CD4-positive, alpha-beta T cell (primary cell): ENCODE measurements at regions not wholly inside any gene's neighbourhood (a gene's known extent, or its start where the extent isn't known, plus 50 kb on each side); places are given as distances from the start of the nearest gene placed in this dataset.

Source experiments
- ATAC-seq: fragments of 200-7000 bp; cut with Tn5 transposase; one replicate; pipeline ENCODE4 v1.10.0; 2022; ENCODE audit warnings: mild to moderate bottlenecking; ENCODE audit not compliant: poor library complexity
- CTCF ChIA-PET: fragments of 350-600 bp; sonication (Branson Sonifier 250); formaldehyde crosslinking; loops from one replicate; lab custom pipeline; 2021; ENCODE audit warnings: antibody characterized with exemption, inconsistent platforms; lab: Charles Lee
- POLR2A ChIA-PET: fragments of 350-600 bp; sonication (Branson Sonifier 250); formaldehyde crosslinking; loops from one replicate; lab custom pipeline; 2021; ENCODE audit warnings: antibody characterized with exemption, inconsistent platforms; lab: Charles Lee
- DNase-seq, 14 experiments: peaks; one replicate each; pipeline ENCODE4 v3.0.0-alpha.2; 2013 to 2020; ENCODE audit warnings: mixed read lengths in 2 of 14
- H3K27ac ChIP-seq, 2 donors: one replicate each; pipeline versions ENCODE4 v1.5.1 to v1.7.0; 2013; ENCODE audit warnings: low read length in 2 of 2, low read depth in 1 of 2, mild to moderate bottlenecking in 1 of 2
- H3K27me3 ChIP-seq, 2 experiments: 1 replicate in 1 of 2; 2 replicates in 1 of 2; pipeline versions ENCODE4 v1.6.1 to v1.7.0; 2013; ENCODE audit warnings: low read length in 2 of 2, control low read depth in 1 of 2, mild to moderate bottlenecking in 1 of 2, moderate library complexity in 1 of 2; ENCODE audit not compliant: insufficient read depth in 2 of 2, control insufficient read depth in 1 of 2
- H3K36me3 ChIP-seq: one replicate; pipeline ENCODE4 v1.6.1; 2013; ENCODE audit warnings: low read length, control low read depth; ENCODE audit not compliant: insufficient read depth
- H3K4me1 ChIP-seq: one replicate; pipeline ENCODE4 v1.6.1; 2013; ENCODE audit warnings: low read length, control low read depth; ENCODE audit not compliant: insufficient read depth
- H3K4me3 ChIP-seq: one replicate; pipeline ENCODE4 v1.5.1; 2013; ENCODE audit warnings: mild to moderate bottlenecking, low read length, moderate library complexity
- H3K9me3 ChIP-seq, 2 experiments: 1 replicate in 1 of 2; 2 replicates in 1 of 2; pipeline versions ENCODE4 v1.6.1 to v1.7.0; 2013; ENCODE audit warnings: low read length in 2 of 2, mild to moderate bottlenecking in 2 of 2, control low read depth in 1 of 2, moderate library complexity in 1 of 2; ENCODE audit not compliant: control insufficient read depth in 1 of 2, insufficient read depth in 1 of 2
- H3K27ac Mint-ChIP-seq: one replicate; pipeline ENCODE4 v1.8.0; 2020; ENCODE audit warnings: mixed read lengths
- H3K27me3 Mint-ChIP-seq: one replicate; pipeline ENCODE4 v1.8.0; 2021; ENCODE audit warnings: mixed read lengths
- H3K36me3 Mint-ChIP-seq: one replicate; pipeline ENCODE4 v1.8.0; 2021; ENCODE audit warnings: low read depth, mixed read lengths
- H3K4me1 Mint-ChIP-seq: one replicate; pipeline ENCODE4 v1.8.0; 2021; ENCODE audit warnings: low read depth, mixed read lengths
- H3K4me3 Mint-ChIP-seq: one replicate; pipeline ENCODE4 v1.8.0; 2020; ENCODE audit warnings: mild to moderate bottlenecking, mixed read lengths
- H3K9me3 Mint-ChIP-seq: one replicate; pipeline ENCODE4 v1.8.0; 2020; ENCODE audit warnings: mixed read lengths
- CTCF ChIP-seq: fragments of 200-600 bp; IDR thresholded peaks from one replicate; pipeline ENCODE4 v1.8.0; 2022; ENCODE audit warnings: antibody characterized with exemption, mild to moderate bottlenecking
- intact Hi-C, 2 experiments: fragments of 100-400 bp; cut with DNase I in 1 of 2; cut with micrococcal nuclease in 1 of 2; formaldehyde crosslinking; loops; one replicate each; pipeline versions ENCODE4 v1.15.1 to v1.9.0; 2023 to 2025; cut with DNase I, micrococcal nuclease

GRCh38 chr4:181181331-181181730, 1061.9 kb upstream of the TENM3 start:
- Mint-ChIP-seq H3K9me3 (peaks cover 8% of the 10 kb centered on the region), H3K4me3 (no peak overlapping the region), H3K36me3 (no peaks in the 10 kb centered on the region), H3K27ac (no peak overlapping the region), H3K27me3 (no peaks in the 10 kb centered on the region), H3K4me1 (no peaks in the 10 kb centered on the region)
- Histone ChIP-seq H3K4me1 (no peaks in the 10 kb centered on the region), H3K27ac (no peak overlapping the region), H3K36me3 (no peaks in the 10 kb centered on the region), H3K9me3 (peaks cover 0 to 3% of the 10 kb centered on the region in 2 experiments), H3K27me3 (no peaks in the 10 kb centered on the region), H3K4me3 (no peak overlapping the region)
- intact Hi-C loops = no loop called here
- ChIA-PET POLR2A (no interaction called here), CTCF (no interaction called here)
- DNase-seq (no peak), ATAC-seq (no peak)
- no peak for TF ChIP-seq CTCF

GRCh38 chr4:181189751-181190150, 1053.5 kb upstream of the TENM3 start:
- H3K4me3 Mint-ChIP-seq = no peak overlapping the region
- H3K9me3 ChIP-seq = peaks cover 0 to 5% of the 10 kb centered on the region in 2 experiments
- H3K4me1 ChIP-seq = no peaks in the 10 kb centered on the region
- H3K27ac Mint-ChIP-seq = no peak overlapping the region
- TF ChIP-seq CTCF = no peak
- ChIA-PET CTCF (no interaction called here), POLR2A (no interaction called here)
- H3K36me3 ChIP-seq = no peaks in the 10 kb centered on the region
- H3K9me3 Mint-ChIP-seq = no peaks in the 10 kb centered on the region
- no peaks in the 10 kb centered on the region for H3K36me3 Mint-ChIP-seq
- no peaks in the 10 kb centered on the region for H3K4me1 Mint-ChIP-seq
- no peak overlapping the region for H3K4me3 ChIP-seq
- ATAC-seq (no peak), DNase-seq (no peak)
- no peaks in the 10 kb centered on the region for H3K27me3 ChIP-seq
- intact Hi-C loops = no loop called here
- H3K27ac ChIP-seq = no peak overlapping the region
- no peaks in the 10 kb centered on the region for H3K27me3 Mint-ChIP-seq

GRCh38 chr4:181193131-181193930, 1049.9 kb upstream of the TENM3 start:
- H3K27ac Mint-ChIP-seq = no peak overlapping the region
- no peak overlapping the region for H3K4me3 Mint-ChIP-seq
- POLR2A ChIA-PET = no interaction called here
- H3K4me1 Mint-ChIP-seq = no peaks in the 10 kb centered on the region
- H3K36me3 ChIP-seq = no peaks in the 10 kb centered on the region
- H3K9me3 ChIP-seq = peaks cover 0 to 5% of the 10 kb centered on the region in 2 experiments
- no peaks in the 10 kb centered on the region for H3K4me1 ChIP-seq
- intact Hi-C loops = no loop called here
- no peak overlapping the region for H3K27ac ChIP-seq
- no peaks in the 10 kb centered on the region for H3K9me3 Mint-ChIP-seq
- CTCF ChIA-PET = no interaction called here
- no peaks in the 10 kb centered on the region for H3K27me3 Mint-ChIP-seq
- ATAC-seq (no peak), DNase-seq (no peak)
- no peaks in the 10 kb centered on the region for H3K27me3 ChIP-seq
- no peak for TF ChIP-seq CTCF
- H3K36me3 Mint-ChIP-seq = no peaks in the 10 kb centered on the region
- H3K4me3 ChIP-seq = no peak overlapping the region
